HepG2 (cell line): ENCODE measurements at regions not wholly inside any gene's neighbourhood (a gene's known extent, or its start where the extent isn't known, plus 50 kb on each side); places are given as distances from the start of the nearest gene placed in this dataset.

Experiments used
- ATAC-seq: fragments of 200-7000 bp; cut with Tn5 transposase; 3 replicates; pipeline ENCODE4 v1.9.1; 2020; ENCODE audit warnings: mild to moderate bottlenecking, moderate library complexity
- BruUV-seq: library from RNA; stranded (reverse); fragments of 400-500 nt; replicated peaks from 2 replicates; lab custom pipeline; 2021; lab: Mats Ljungman, UMichigan
- CTCF ChIA-PET: fragments of 300-600 bp; formaldehyde crosslinking; extraction: SDS; loops from one replicate; lab custom pipeline; 2021; ENCODE audit warnings: low total read pairs, inconsistent platforms, low intra/inter-chr PET ratio; lab: Yijun Ruan, JAX
- POLR2A ChIA-PET: fragments of 350-600 bp; sonication (Branson Sonifier 250); formaldehyde crosslinking; loops from one replicate; lab custom pipeline; 2020; ENCODE audit warnings: antibody characterized with exemption, inconsistent platforms; lab: Yijun Ruan, JAX
- DNase-seq: peaks from one replicate; pipeline ENCODE4 v3.0.0-alpha.2; 2015; ENCODE audit warnings: low spot score
- FAIRE-seq: peaks from 3 replicates; lab custom pipeline; 2011; peaks lifted over from hg19 to GRCh38; lab: Jason Lieb, UNC
- H2AFZ ChIP-seq: one replicate; pipeline ENCODE4 v1.6.1; 2011; ENCODE audit warnings: low read length, inconsistent platforms
- H3K27ac ChIP-seq: fragments of 300-600 bp; 3 replicates; pipeline ENCODE4 v1.8.0; 2011; ENCODE audit warnings: mixed run types, mild to moderate bottlenecking, mixed read lengths, low read length, inconsistent platforms; ENCODE audit not compliant: insufficient read depth; ENCODE audit errors: extremely low read length
- H3K27me3 ChIP-seq, 2 experiments: fragments of 200-600 bp in 1 of 2; 2 replicates in 1 of 2; 3 replicates in 1 of 2; pipeline versions ENCODE4 v1.6.0 to v1.8.0; 2011; ENCODE audit warnings: low read length in 2 of 2, mild to moderate bottlenecking in 2 of 2, moderate library complexity in 2 of 2, inconsistent platforms in 1 of 2; ENCODE audit not compliant: insufficient read depth in 2 of 2, control insufficient read depth in 1 of 2
- H3K36me3 ChIP-seq, 2 experiments: fragments of 200-600 bp in 1 of 2; replicated peaks in 1 of 2; 2 replicates in 1 of 2; 3 replicates in 1 of 2; pipeline versions ENCODE4 v1.5.1 to v1.8.0; 2011; ENCODE audit warnings: low read length in 2 of 2, inconsistent platforms in 1 of 2; ENCODE audit not compliant: insufficient read depth in 2 of 2, control insufficient read depth in 1 of 2
- H3K4me1 ChIP-seq: 2 replicates; pipeline ENCODE4 v1.5.1; 2012; ENCODE audit warnings: low read length, inconsistent platforms; ENCODE audit not compliant: insufficient read depth
- H3K4me2 ChIP-seq: 2 replicates; pipeline ENCODE4 v1.6.0; 2011; ENCODE audit warnings: low read depth, low read length, inconsistent platforms
- H3K4me3 ChIP-seq, 3 experiments: fragments of 200-600 bp in 1 of 3; sonication (generic), shearing (Covaris generic) in 1 of 3; replicated peaks in 1 of 3; 2 replicates each; pipeline ENCODE4 v1.5.1; 2011 to 2016; ENCODE audit warnings: low read length in 3 of 3, inconsistent platforms in 2 of 3, low read depth in 2 of 3, mild to moderate bottlenecking in 2 of 3, control low read depth in 1 of 3, mixed read lengths in 1 of 3; ENCODE audit not compliant: insufficient read depth in 1 of 3
- H3K79me2 ChIP-seq: one replicate; pipeline ENCODE4 v1.6.1; 2011; ENCODE audit warnings: low read length, inconsistent platforms; ENCODE audit not compliant: insufficient read depth
- H3K9ac ChIP-seq: 2 replicates; pipeline ENCODE4 v1.6.0; 2011; ENCODE audit warnings: mild to moderate bottlenecking, low read depth, low read length, inconsistent platforms; ENCODE audit not compliant: insufficient read depth
- H3K9me3 ChIP-seq: 2 replicates; pipeline ENCODE4 v1.5.1; 2012; ENCODE audit warnings: mild to moderate bottlenecking, low read length
- H4K20me1 ChIP-seq: 2 replicates; pipeline ENCODE4 v1.6.0; 2011; ENCODE audit warnings: inconsistent platforms, mild to moderate bottlenecking, low read length, moderate library complexity; ENCODE audit not compliant: insufficient read depth
- CHCHD3 ChIP-seq: sonication (generic); formaldehyde crosslinking; IDR thresholded peaks from 2 replicates; pipeline ENCODE4 v1.8.0; 2022; ENCODE audit warnings: mild to moderate bottlenecking, missing genetic modification reagents, moderate library complexity
- CREM ChIP-seq, 2 experiments: sonication (generic) in 1 of 2; formaldehyde crosslinking in 1 of 2; IDR thresholded peaks; 2 replicates each; pipeline versions ENCODE4 v1.4.0 to v1.6.1; 2016 to 2020; ENCODE audit warnings: antibody characterized with exemption in 1 of 2, mild to moderate bottlenecking in 1 of 2, missing genetic modification reagents in 1 of 2
- ELF3 ChIP-seq: IDR thresholded peaks from 2 replicates; pipeline ENCODE4 v1.6.1; 2016; ENCODE audit warnings: missing genetic modification reagents, missing compliant biosample characterization
- HMG20A ChIP-seq: IDR thresholded peaks from 2 replicates; pipeline ENCODE4 v1.6.1; 2016; ENCODE audit warnings: borderline replicate concordance
- HMGA1 ChIP-seq: sonication (generic); formaldehyde crosslinking; conservative IDR thresholded peaks from 2 replicates; pipeline ENCODE4 v1.4.0; 2020; ENCODE audit warnings: missing genetic modification reagents
- NFIB ChIP-seq: sonication (generic); formaldehyde crosslinking; IDR thresholded peaks from 2 replicates; pipeline ENCODE4 v1.9.0; 2021; ENCODE audit warnings: missing genetic modification reagents, mild to moderate bottlenecking, borderline replicate concordance
- SNAPC4 ChIP-seq: sonication (generic); formaldehyde crosslinking; IDR thresholded peaks from 2 replicates; pipeline ENCODE4 v1.4.0; 2020; ENCODE audit warnings: mild to moderate bottlenecking, missing genetic modification reagents
- THAP11 ChIP-seq: IDR thresholded peaks from 2 replicates; pipeline ENCODE4 v1.6.1; 2016; ENCODE audit warnings: missing biosample characterization, missing genetic modification reagents
- ZBTB44 ChIP-seq: sonication (generic); formaldehyde crosslinking; IDR thresholded peaks from 2 replicates; pipeline ENCODE4 v1.4.0; 2020; ENCODE audit warnings: missing genetic modification reagents
- WGBS: methylation state at CpG from one replicate; pipeline ENCODE4 v1.1.6; 2017; ENCODE audit warnings: low lambda C conversion rate; 5-methylcytosine and 5-hydroxymethylcytosine counted together
- in situ Hi-C: cut with HindIII; loops from 2 replicates; pipeline ENCODE4 v1.10.0; 2017; ENCODE audit warnings: low pct_unique_long_range_greater_than_20kb; ENCODE audit not compliant: extremely low pct_ligation_motif_present
- intact Hi-C: fragments of 100-400 bp; cut with micrococcal nuclease; formaldehyde crosslinking; loops from one replicate; pipeline ENCODE4 v1.10.0; 2022; ENCODE audit not compliant: unreplicated experiment

GRCh38 chr6:168870982-168871381 lies 382.7 kb downstream of the THBS2 start (continued):
- TF ChIP-seq CREM (IDR thresholded peaks at IDR 0.05) (no peak), CREM (CRISPR knock-in tag; IDR thresholded peaks at IDR 0.05) (no peak)
- TF ChIP-seq, all 625 proteins: peak for 0

GRCh38 chr6:168867247-168868102 lies 386.2 kb downstream of the THBS2 start:
- Histone ChIP-seq H3K4me2 (no peak overlapping the region), H3K9ac (no peak overlapping the region), H3K4me3 (no peak overlapping the region), H3K9me3 (no peaks in the 10 kb centered on the region), H3K27ac (no peak overlapping the region), H3K79me2 (no peaks in the 10 kb centered on the region), H3K4me1 (no peaks in the 10 kb centered on the region), H2AFZ (no peak overlapping the region), H4K20me1 (no peaks in the 10 kb centered on the region), H3K27me3 (peaks cover 9 to 75% of the 10 kb centered on the region in 2 experiments; a peak in 4 of 5 replicates), H3K36me3 (no peaks in the 10 kb centered on the region)
- FAIRE-seq (no peak), DNase-seq (no peak), ATAC-seq (peak; percentile 39; the same call in 1 of the 3 replicates)
- in situ Hi-C loops = no loop called here
- POLR2A ChIA-PET = no interaction called here
- BruUV-seq = no TSS peak
- intact Hi-C loops = no loop called here
- CTCF ChIA-PET = no interaction called here
- TF ChIP-seq HMGA1 (CRISPR knock-in tag) (no peak), HMG20A (CRISPR knock-in tag) (no peak), SNAPC4 (CRISPR knock-in tag) (no peak), CHCHD3 (CRISPR knock-in tag) (no peak), ELF3 (CRISPR knock-in tag) (no peak), THAP11 (CRISPR knock-in tag) (no peak), NFIB (no peak), ZBTB44 (CRISPR knock-in tag) (no peak)
- 48% methylated on average over 18 of the region's 23 CpGs for WGBS
